Transverse colon (tissue), 4 donors: ENCODE measurements at regions not wholly inside any gene's neighbourhood (a gene's known extent, or its start where the extent isn't known, plus 50 kb on each side); places are given as distances from the start of the nearest gene placed in this dataset.

Experiments
- DNase-seq: peaks from one replicate; pipeline ENCODE4 v3.0.0-alpha.2; 2019
- H3K27ac ChIP-seq, 4 donors: fragments of 200-600 bp; sonication (generic); 2 replicates each; pipeline ENCODE4 v1.5.1; 2016 to 2018; ENCODE audit warnings: inconsistent platforms in 4 of 4
- H3K27me3 ChIP-seq: fragments of 200-600 bp; sonication (generic); 2 replicates; pipeline ENCODE4 v1.5.1; 2017; ENCODE audit warnings: inconsistent platforms
- H3K36me3 ChIP-seq, 4 donors: fragments of 200-600 bp; sonication (generic); 2 replicates each; pipeline ENCODE4 v1.5.1; 2017 to 2019; ENCODE audit warnings: inconsistent platforms in 4 of 4
- H3K4me1 ChIP-seq, 4 donors: fragments of 200-600 bp; sonication (generic); 2 replicates each; pipeline ENCODE4 v1.5.1; 2017 to 2020; ENCODE audit warnings: inconsistent platforms in 4 of 4
- H3K4me3 ChIP-seq, 4 donors: fragments of 200-600 bp; sonication (generic); 1 replicate in 1 of 4; 2 replicates in 3 of 4; pipeline versions ENCODE4 v1.5.1 to v1.6.1; 2017 to 2019; ENCODE audit warnings: inconsistent platforms in 4 of 4
- H3K9me3 ChIP-seq, 2 donors: fragments of 200-600 bp; sonication (generic); 2 replicates each; pipeline ENCODE4 v1.5.1; 2017 to 2019; ENCODE audit warnings: inconsistent platforms in 2 of 2
- CTCF ChIP-seq, 5 experiments: fragments of 200-600 bp in 3 of 5; fragments of 450-650 bp in 2 of 5; sonication (generic) in 3 of 5; IDR thresholded peaks; 1 replicate in 2 of 5; 2 replicates in 3 of 5; pipeline ENCODE4 v1.5.1; 2016 to 2017; ENCODE audit warnings: antibody characterized with exemption in 5 of 5, inconsistent platforms in 3 of 5, mild to moderate bottlenecking in 2 of 5, moderate library complexity in 1 of 5
- EP300 ChIP-seq: sonication (generic); formaldehyde crosslinking; IDR thresholded peaks from one replicate; pipeline ENCODE4 v1.6.1; 2017; ENCODE audit warnings: antibody characterized with exemption, low read depth
- POLR2A ChIP-seq: fragments of 450-650 bp; IDR thresholded peaks from one replicate; pipeline ENCODE4 v1.6.1; 2016; ENCODE audit warnings: antibody characterized with exemption, mild to moderate bottlenecking, moderate library complexity
- POLR2AphosphoS5 ChIP-seq, 3 donors: sonication (generic); formaldehyde crosslinking; IDR thresholded peaks; one replicate each; pipeline ENCODE4 v1.6.1; 2016; ENCODE audit warnings: antibody characterized with exemption in 3 of 3
- WGBS, 2 donors: methylation state at CpG; one replicate each; pipeline ENCODE4 v1.1.5; 2018; ENCODE audit warnings: low coverage in 1 of 2; 5-methylcytosine and 5-hydroxymethylcytosine counted together
- in situ Hi-C, 4 donors: fragments of 200-750 bp; cut with MboI; loops; one replicate each; pipeline versions ENCODE4 v1.15.0 to v1.15.1; 2017; ENCODE audit warnings: low sequenced_read_pairs in 3 of 4, low pct_ligation_motif_present in 1 of 4, low pct_unique_long_range_greater_than_20kb in 1 of 4
- intact Hi-C: fragments of 100-400 bp; cut with DNase I; formaldehyde crosslinking; loops from one replicate; pipeline ENCODE4 v1.15.1; 2023; ENCODE audit warnings: low total_unique reads

- H3K4me3 ChIP-seq: no peak overlapping the region
- H3K27ac ChIP-seq: no peak overlapping the region
- 62% methylated on average over 1 of the region's 1 CpG; no CpG with 5 or more reads in 1 of the 2 donors for WGBS, 2 donors
- intact Hi-C loops: no loop called here
- H3K9me3 ChIP-seq: no peaks in the 10 kb centered on the region
- TF ChIP-seq POLR2AphosphoS5 (IDR thresholded peaks at IDR 0.05): no peak
- TF ChIP-seq POLR2A: no peak
- TF ChIP-seq CTCF (IDR thresholded peaks at IDR 0.05): no peak
- TF ChIP-seq EP300: no peak
- no peaks in the 10 kb centered on the region for H3K27me3 ChIP-seq
- H3K4me1 ChIP-seq: no peaks in the 10 kb centered on the region
- in situ Hi-C loops: no loop called here
- H3K36me3 ChIP-seq: no peaks in the 10 kb centered on the region
- DNase-seq: no peak
Measured at GRCh38 chr12:98007963-98008362, 507.4 kb upstream of the TMPO start.

GRCh38 chr12:98013560-98013959 lies 501.8 kb upstream of the TMPO start:
- no peaks in the 10 kb centered on the region for H3K36me3 ChIP-seq
- H3K27me3 ChIP-seq: no peaks in the 10 kb centered on the region
- no peaks in the 10 kb centered on the region for H3K4me1 ChIP-seq
- TF ChIP-seq POLR2A (no peak), POLR2AphosphoS5 (IDR thresholded peaks at IDR 0.05) (no peak), CTCF (IDR thresholded peaks at IDR 0.05) (no peak), EP300 (no peak)
- in situ Hi-C loops (no loop called here), intact Hi-C loops (no loop called here)
- 73 to 100% methylated on average over 1 to 5 of the region's 5 CpGs for WGBS, 2 donors
- no peak for DNase-seq
- no peaks in the 10 kb centered on the region for H3K9me3 ChIP-seq
- no peak overlapping the region for H3K4me3 ChIP-seq
- no peak overlapping the region for H3K27ac ChIP-seq

- Histone ChIP-seq H3K4me3 (no peak overlapping the region), H3K9me3 (no peaks in the 10 kb centered on the region), H3K36me3 (no peaks in the 10 kb centered on the region), H3K27ac (no peak overlapping the region), H3K4me1 (no peaks in the 10 kb centered on the region), H3K27me3 (no peaks in the 10 kb centered on the region)
- DNase-seq: no peak
- in situ Hi-C loops: no loop called here
- intact Hi-C loops: no loop called here
- no peak for TF ChIP-seq POLR2A
- no peak for TF ChIP-seq CTCF (IDR thresholded peaks at IDR 0.05)
- no peak for TF ChIP-seq POLR2AphosphoS5 (IDR thresholded peaks at IDR 0.05)
- no peak for TF ChIP-seq EP300
Measured at GRCh38 chr12:98018836-98019235, 496.6 kb upstream of the TMPO start.

GRCh38 chr12:98020376-98020775 lies 495.0 kb upstream of the TMPO start:
- Histone ChIP-seq H3K27me3 (no peaks in the 10 kb centered on the region), H3K4me1 (no peaks in the 10 kb centered on the region), H3K27ac (no peak overlapping the region), H3K36me3 (no peaks in the 10 kb centered on the region), H3K9me3 (no peaks in the 10 kb centered on the region), H3K4me3 (no peak overlapping the region)
- TF ChIP-seq EP300: no peak
- TF ChIP-seq POLR2AphosphoS5 (IDR thresholded peaks at IDR 0.05): no peak
- TF ChIP-seq POLR2A: no peak
- no peak for TF ChIP-seq CTCF (IDR thresholded peaks at IDR 0.05)
- in situ Hi-C loops: no loop called here
- intact Hi-C loops: no loop called here
- DNase-seq: no peak
